HG02973 (cell line): ENCODE measurements at regions not wholly inside any gene's neighbourhood (a gene's known extent, or its start where the extent isn't known, plus 50 kb on each side); places are given as distances from the start of the nearest gene placed in this dataset.

Experiments used
- ATAC-seq: cut with Tn5 transposase; IDR thresholded peaks from one replicate; pipeline ENCODE4 v1.9.1; 2021; ENCODE audit warnings: moderate library complexity; ENCODE audit not compliant: unreplicated experiment

DNA sequence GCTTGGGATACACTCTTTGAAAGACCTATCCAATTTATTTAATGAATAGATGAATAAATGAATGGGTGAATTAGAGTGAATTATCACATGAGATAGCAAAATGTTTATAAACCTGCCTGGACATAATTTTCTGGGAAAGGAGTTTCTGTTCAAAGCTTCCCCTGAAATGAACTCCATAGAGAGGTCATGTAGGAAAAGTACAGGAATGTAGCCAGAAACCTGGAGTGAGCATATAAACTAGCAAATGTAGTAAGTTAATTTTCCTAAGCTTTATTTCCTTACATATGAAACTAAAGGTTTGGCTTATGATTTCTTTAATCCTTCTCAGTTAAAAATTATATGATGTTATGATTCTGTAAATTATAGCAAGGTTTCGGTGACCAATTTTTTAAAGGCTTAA, 380.3 kb upstream of the RSPO3 start:
- no peak for ATAC-seq

- ATAC-seq, result no peak
These were observed 379.8 kb upstream of the RSPO3 start for GRCh38 chr6:126738641-126739040.

- ATAC-seq, result no peak
These were observed 375.4 kb upstream of the RSPO3 start for GRCh38 chr6:126743076-126743475.

GRCh38 chr6:126747728-126748540, 370.5 kb upstream of the RSPO3 start:
- no peak for ATAC-seq

- no peak for ATAC-seq
These were observed 364.9 kb upstream of the RSPO3 start for GRCh38 chr6:126753606-126754005.

DNA sequence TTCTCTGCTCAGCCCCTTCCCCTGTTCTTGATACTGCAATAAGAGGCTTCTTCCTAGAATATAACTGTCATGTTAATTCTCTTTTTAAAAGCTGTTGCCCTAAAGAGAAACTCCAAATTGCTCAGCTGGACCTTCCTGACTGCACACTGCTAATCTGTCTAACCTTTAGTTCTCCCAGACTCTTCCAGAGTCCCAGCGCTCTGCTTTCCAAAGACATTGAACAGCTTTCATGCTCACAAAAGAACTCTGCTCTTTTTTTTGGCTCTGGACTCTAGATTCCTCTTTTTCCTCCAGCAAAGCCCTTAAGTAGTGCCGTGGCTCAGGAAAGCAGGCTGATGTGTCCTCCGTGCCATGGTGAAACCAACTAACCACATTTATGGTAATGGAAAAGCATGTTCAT, 356.6 kb upstream of the RSPO3 start:
- ATAC-seq, result no peak

- no peak for ATAC-seq
These were observed 354.4 kb upstream of the RSPO3 start for GRCh38 chr6:126764104-126764503.

- no peak for ATAC-seq
These were observed 353.8 kb upstream of the RSPO3 start for GRCh38 chr6:126764671-126765070.

DNA sequence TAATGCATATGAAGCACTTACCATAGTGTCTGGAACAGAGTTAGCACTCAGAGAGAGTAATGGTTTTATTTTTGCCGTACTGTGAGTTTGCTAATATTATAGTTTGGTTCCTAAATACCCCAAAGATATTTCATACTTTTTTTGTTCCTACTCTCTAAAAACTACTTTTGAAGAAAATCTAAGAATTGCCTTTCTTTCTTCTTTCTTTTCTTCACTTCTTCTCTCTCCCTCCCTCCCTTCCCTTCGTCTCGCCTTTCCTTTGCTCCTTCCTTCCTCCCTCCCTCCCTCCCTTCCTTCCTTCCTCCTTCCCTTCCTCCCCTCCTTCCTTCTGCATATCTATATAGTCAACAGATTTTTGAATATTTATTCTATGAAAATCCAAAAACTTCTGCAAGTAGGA, 351.7 kb upstream of the RSPO3 start:
- no peak for ATAC-seq

DNA sequence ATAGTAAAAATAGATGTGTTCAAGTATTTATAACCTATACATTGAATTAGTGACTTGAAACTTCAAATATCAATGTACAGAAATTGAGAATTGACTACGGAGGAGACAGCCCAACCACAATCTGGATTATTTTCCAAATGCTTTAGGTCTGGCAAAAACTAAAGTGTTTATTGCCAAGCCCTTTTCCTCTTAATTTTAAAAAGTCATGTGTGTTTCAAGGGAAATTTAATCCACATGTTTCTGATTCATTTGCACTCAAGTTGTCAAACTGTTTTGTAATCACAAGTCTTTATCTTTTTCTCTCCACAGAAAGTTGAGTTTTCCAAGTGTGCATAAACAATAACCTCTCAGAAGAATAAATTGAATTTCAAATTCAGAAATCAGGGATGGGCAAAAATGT, 350.8 kb upstream of the RSPO3 start:
- ATAC-seq, result no peak

DNA sequence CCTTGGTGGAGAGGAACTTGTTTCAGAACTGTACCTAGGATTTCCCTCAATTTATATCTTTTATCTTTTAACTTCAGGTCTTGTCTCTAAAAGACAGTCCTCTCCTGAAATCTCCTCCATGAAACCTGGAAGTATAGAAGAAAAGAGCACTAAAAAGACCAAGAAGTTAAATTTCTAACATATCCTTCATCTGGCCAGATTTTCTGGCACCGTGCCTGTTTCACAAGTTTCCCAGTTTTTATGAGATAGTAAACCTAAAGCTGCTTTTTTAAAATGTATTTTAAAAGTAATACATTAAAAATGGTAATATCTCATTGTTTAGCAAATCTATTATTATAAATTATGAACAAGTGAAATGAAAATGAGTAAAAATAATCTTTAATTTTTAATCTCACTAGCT, 348.3 kb upstream of the RSPO3 start:
- no peak for ATAC-seq

DNA sequence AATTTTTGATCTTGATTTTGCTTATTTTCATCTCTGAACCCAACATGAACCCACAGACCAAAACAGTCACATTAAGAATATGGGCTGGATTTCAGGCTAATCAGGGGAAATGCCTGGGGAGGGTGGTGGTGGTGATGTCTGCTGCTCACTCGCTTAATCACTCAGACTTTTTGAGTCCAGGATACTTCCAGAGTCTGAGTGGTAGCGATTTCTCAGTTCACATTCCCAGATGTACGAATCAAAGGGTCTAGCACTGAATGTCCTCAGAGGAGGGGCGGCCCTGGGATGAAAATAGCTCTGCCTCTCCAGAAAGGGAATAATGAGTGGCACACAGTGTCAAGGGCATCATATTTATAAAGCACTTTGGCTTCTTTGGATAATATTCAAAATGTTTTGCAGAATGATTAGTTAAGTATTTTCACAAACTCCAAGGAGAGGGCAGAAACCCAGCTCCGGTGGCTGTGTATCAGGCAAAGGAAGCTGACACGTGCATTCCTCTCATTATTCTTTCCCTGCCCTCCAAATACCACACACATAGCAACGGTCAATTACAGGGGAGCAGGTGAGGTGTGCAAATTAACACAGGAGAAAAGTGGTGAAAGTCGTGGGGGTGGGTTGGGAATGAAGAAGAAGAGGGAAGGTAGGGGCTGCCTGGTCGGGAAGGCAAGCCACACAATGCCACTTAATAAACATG, 345.2 kb upstream of the RSPO3 start:
- ATAC-seq, result no peak

GRCh38 chr6:126779331-126779730, 339.1 kb upstream of the RSPO3 start:
- no peak for ATAC-seq

- no peak for ATAC-seq
These were observed 336.9 kb upstream of the RSPO3 start for GRCh38 chr6:126781582-126781981.

- no peak for ATAC-seq
These were observed 334.2 kb upstream of the RSPO3 start for GRCh38 chr6:126784161-126784790.

DNA sequence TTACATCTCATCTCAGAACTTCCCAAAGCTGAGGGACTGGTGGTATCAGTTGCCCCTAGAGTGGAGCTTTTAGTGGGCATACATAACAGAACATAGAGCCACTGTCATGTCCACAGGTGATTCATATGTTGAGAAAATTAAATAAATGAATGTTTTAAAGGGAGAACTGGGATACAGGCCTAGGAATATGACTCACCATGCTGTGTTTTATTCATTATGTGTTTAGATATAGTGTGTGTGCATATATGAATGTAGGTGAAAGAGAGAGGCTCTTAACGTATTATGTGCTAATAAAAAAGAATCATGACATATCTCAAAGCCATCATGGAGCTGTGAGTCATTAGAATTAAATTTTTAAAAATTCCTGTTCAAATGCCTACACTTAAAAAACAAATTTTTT, 332.2 kb upstream of the RSPO3 start:
- no peak for ATAC-seq

DNA sequence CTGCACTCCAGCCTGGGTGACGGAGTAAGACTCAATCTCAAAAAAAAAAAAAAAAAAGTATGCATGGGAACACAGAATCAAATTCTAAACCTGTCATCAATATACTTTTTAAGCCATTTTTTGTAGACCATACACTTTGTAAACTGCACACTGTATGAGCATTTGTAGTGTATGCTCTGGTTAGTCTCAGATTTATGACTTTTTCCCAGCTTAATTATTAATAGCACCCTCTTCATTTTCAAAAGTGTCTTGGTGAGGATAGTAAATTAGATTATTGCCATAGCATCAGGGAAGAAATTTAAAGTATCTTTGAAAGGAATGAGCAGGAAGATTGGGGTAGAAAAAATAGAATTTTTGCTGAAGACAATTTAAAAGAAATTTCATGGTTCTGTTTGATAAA, 330.8 kb upstream of the RSPO3 start:
- no peak for ATAC-seq

- no peak for ATAC-seq
These were observed 329.6 kb upstream of the RSPO3 start for GRCh38 chr6:126788861-126789365.

DNA sequence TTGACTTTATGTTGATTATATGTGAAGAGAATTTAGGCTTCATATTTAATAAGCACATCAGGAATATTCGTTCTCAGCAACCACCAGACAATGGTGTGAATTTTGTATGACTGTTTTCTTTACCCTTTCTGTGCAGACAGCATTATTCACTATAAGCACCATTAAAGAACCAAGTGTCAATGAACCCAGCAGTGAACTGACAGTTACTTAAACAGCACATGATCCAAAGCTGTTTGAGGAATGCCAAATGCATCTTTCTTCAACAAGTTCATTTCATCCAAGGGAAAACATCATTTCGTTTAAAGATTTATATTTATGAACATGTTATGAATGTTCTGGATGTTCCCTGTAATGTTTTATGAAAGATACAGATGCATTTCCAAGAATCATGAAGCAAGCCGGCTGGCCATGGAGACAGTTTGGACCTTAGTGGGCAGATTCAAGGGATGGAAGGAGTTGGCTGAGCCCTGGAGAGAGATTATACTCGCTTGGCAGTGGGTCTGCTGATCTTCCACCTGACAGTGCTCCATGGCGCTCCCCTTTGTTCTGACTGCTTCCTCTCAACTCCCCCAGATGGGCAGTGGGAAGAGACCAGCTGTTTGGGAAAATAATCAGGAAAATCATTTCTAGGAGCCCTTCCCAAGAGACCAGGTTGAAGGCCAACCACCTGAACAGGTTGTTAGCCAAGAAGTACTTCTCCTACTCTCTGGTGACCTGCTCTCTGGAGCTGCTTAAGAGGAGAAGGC, 326.0 kb upstream of the RSPO3 start:
- no peak for ATAC-seq

DNA sequence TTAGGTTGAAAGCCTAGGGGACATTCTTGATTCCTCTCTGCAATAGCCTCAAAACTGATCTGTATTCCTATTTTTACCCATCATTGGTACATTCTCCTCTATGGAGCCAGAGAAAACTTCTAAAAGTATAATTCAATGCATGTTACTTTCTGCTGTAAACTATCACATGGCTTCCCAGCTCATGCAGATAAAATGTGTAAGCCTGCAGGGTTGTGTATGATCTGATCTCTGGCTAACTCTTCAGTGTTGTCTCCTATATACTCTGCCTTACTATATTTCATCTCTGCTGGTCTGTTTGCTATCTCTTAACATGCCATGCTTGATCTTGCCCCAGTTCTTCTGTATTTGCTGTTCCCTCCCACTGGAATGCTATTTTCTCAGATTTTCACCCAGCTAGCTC, 323.3 kb upstream of the RSPO3 start:
- ATAC-seq, result no peak

GRCh38 chr6:126797981-126798380, 320.5 kb upstream of the RSPO3 start:
- no peak for ATAC-seq
